B cell (primary cell): ENCODE measurements at regions not wholly inside any gene's neighbourhood (a gene's known extent, or its start where the extent isn't known, plus 50 kb on each side); places are given as distances from the start of the nearest gene placed in this dataset.

ENCODE experiments used
- ATAC-seq: fragments of 200-7000 bp; cut with Tn5 transposase; one replicate; pipeline ENCODE4 v1.10.0; 2021; ENCODE audit warnings: low read depth, mild to moderate bottlenecking, moderate number of reproducible peaks, moderate library complexity
- CTCF ChIA-PET: fragments of 350-600 bp; sonication (Branson Sonifier 250); formaldehyde crosslinking; loops from one replicate; lab custom pipeline; 2021; ENCODE audit warnings: antibody characterized with exemption, inconsistent platforms; lab: Charles Lee
- POLR2A ChIA-PET: fragments of 350-600 bp; sonication (Branson Sonifier 250); formaldehyde crosslinking; loops from one replicate; lab custom pipeline; 2021; ENCODE audit warnings: antibody characterized with exemption; lab: Charles Lee
- DNase-seq: peaks from one replicate; pipeline ENCODE4 v3.0.0; 2013
- H2AFZ ChIP-seq: 2 replicates; pipeline ENCODE4 v1.6.1; 2012; ENCODE audit warnings: mild to moderate bottlenecking, low read depth, low read length; ENCODE audit not compliant: insufficient read depth, poor library complexity, severe bottlenecking
- H3K27ac ChIP-seq, 2 donors: 1 replicate in 1 of 2; 2 replicates in 1 of 2; pipeline ENCODE4 v1.5.1; 2012 to 2013; ENCODE audit warnings: low read length in 2 of 2, mild to moderate bottlenecking in 2 of 2, moderate library complexity in 1 of 2
- H3K27me3 ChIP-seq, 4 experiments: fragments of 200-600 bp in 1 of 4; sonication (generic) in 1 of 4; replicated peaks in 1 of 4; 1 replicate in 2 of 4; 2 replicates in 2 of 4; pipeline versions ENCODE4 v1.6.1 to v1.7.0; 2013 to 2016; ENCODE audit warnings: low read length in 3 of 4, mild to moderate bottlenecking in 2 of 4, mixed read lengths in 1 of 4, moderate library complexity in 1 of 4; ENCODE audit not compliant: insufficient read depth in 4 of 4, control insufficient read depth in 3 of 4; ENCODE audit errors: control extremely low read depth in 1 of 4
- H3K36me3 ChIP-seq, 2 experiments: replicated peaks in 1 of 2; 1 replicate in 1 of 2; 2 replicates in 1 of 2; pipeline versions ENCODE4 v1.6.1 to v1.7.1; 2013; ENCODE audit warnings: low read length in 1 of 2; ENCODE audit not compliant: insufficient read depth in 2 of 2, control insufficient read depth in 1 of 2; ENCODE audit errors: control extremely low read depth in 1 of 2, extremely low read depth in 1 of 2
- H3K4me1 ChIP-seq, 2 donors: fragments of 200-600 bp in 1 of 2; sonication (generic) in 1 of 2; 1 replicate in 1 of 2; 2 replicates in 1 of 2; pipeline versions ENCODE4 v1.5.1 to v1.6.1; 2013 to 2017; ENCODE audit warnings: low read length in 2 of 2; ENCODE audit not compliant: control insufficient read depth in 2 of 2, insufficient read depth in 2 of 2
- H3K4me2 ChIP-seq: replicated peaks from 2 replicates; pipeline ENCODE3; 2012; ENCODE audit warnings: mild to moderate bottlenecking, low read depth, low read length; ENCODE audit not compliant: poor library complexity, severe bottlenecking
- H3K4me3 ChIP-seq, 5 experiments: fragments of 200-600 bp in 1 of 5; sonication (generic) in 1 of 5; 1 replicate in 3 of 5; 2 replicates in 2 of 5; pipeline versions ENCODE4 v1.5.1 to v1.7.0; 2011 to 2016; ENCODE audit warnings: low read length in 4 of 5, mild to moderate bottlenecking in 4 of 5, low read depth in 2 of 5, control low read depth in 1 of 5, moderate library complexity in 1 of 5; ENCODE audit not compliant: insufficient read depth in 1 of 5; ENCODE audit errors: control extremely low read depth in 1 of 5, extremely low read depth in 1 of 5
- H3K79me2 ChIP-seq: fragments of 200-600 bp; sonication (generic); one replicate; pipeline ENCODE4 v1.6.0; 2016; ENCODE audit warnings: low read length; ENCODE audit not compliant: control insufficient read depth, insufficient read depth
- H3K9ac ChIP-seq: fragments of 200-600 bp; sonication (generic); 2 replicates; pipeline ENCODE4 v1.6.1; 2017; ENCODE audit warnings: mild to moderate bottlenecking, low read length, moderate library complexity
- H3K9me3 ChIP-seq, 3 donors: one replicate each; pipeline versions ENCODE4 v1.6.1 to v1.7.1; 2013; ENCODE audit warnings: low read length in 2 of 3; ENCODE audit not compliant: control insufficient read depth in 2 of 3, insufficient read depth in 1 of 3; ENCODE audit errors: control extremely low read depth in 1 of 3
- H4K20me1 ChIP-seq: 2 replicates; pipeline ENCODE4 v1.6.0; 2012; ENCODE audit warnings: mild to moderate bottlenecking, low read length; ENCODE audit not compliant: insufficient read depth, control insufficient read depth, poor library complexity, severe bottlenecking
- H3K27ac Mint-ChIP-seq: one replicate; pipeline ENCODE4 v1.8.0; 2021; ENCODE audit warnings: mixed read lengths
- H3K27me3 Mint-ChIP-seq: one replicate; pipeline ENCODE4 v1.8.0; 2021; ENCODE audit warnings: mixed read lengths
- H3K4me1 Mint-ChIP-seq: one replicate; pipeline ENCODE4 v1.8.0; 2021; ENCODE audit warnings: mixed read lengths
- H3K4me3 Mint-ChIP-seq: one replicate; pipeline ENCODE4 v1.8.0; 2021; ENCODE audit warnings: mixed read lengths
- H3K9me3 Mint-ChIP-seq: one replicate; pipeline ENCODE4 v1.8.0; 2022; ENCODE audit warnings: mixed read lengths; ENCODE audit not compliant: insufficient read depth
- CTCF ChIP-seq: fragments of 200-600 bp; IDR thresholded peaks from one replicate; pipeline ENCODE4 v1.8.0; 2022; ENCODE audit warnings: antibody characterized with exemption, mild to moderate bottlenecking
- EZH2 ChIP-seq: IDR thresholded peaks from 2 replicates; pipeline ENCODE4 v1.6.1; 2012; ENCODE audit warnings: borderline replicate concordance, low read depth, mild to moderate bottlenecking, moderate library complexity, low read length; ENCODE audit not compliant: insufficient read depth, poor library complexity, severe bottlenecking
- WGBS: methylation state at CpG from one replicate; pipeline ENCODE4 v1.1.5; 2013; ENCODE audit warnings: missing lambda C conversion rate; ENCODE audit not compliant: insufficient coverage; 5-methylcytosine and 5-hydroxymethylcytosine counted together
- intact Hi-C: fragments of 100-400 bp; cut with micrococcal nuclease; formaldehyde crosslinking; loops from one replicate; pipeline ENCODE4 v1.10.0; 2022

- Mint-ChIP-seq H3K4me1 (no peaks in the 10 kb centered on the region), H3K27me3 (no peaks in the 10 kb centered on the region), H3K4me3 (no peak overlapping the region), H3K9me3 (no peaks in the 10 kb centered on the region), H3K27ac (no peak overlapping the region)
- no peaks in the 10 kb centered on the region for H3K27me3 ChIP-seq
- H3K4me1 ChIP-seq, result no peaks in the 10 kb centered on the region
- ChIA-PET POLR2A (no interaction called here), CTCF (no interaction called here)
- no peak overlapping the region for H2AFZ ChIP-seq
- H3K4me3 ChIP-seq, result no peak overlapping the region
- no peak for ATAC-seq
- TF ChIP-seq EZH2 (no peak), CTCF (no peak)
- H3K9ac ChIP-seq, result no peak overlapping the region
- H3K79me2 ChIP-seq, result no peaks in the 10 kb centered on the region
- H4K20me1 ChIP-seq, result no peaks in the 10 kb centered on the region
- no peak overlapping the region for H3K4me2 ChIP-seq
- H3K27ac ChIP-seq, result no peak overlapping the region
- H3K9me3 ChIP-seq, result no peaks in the 10 kb centered on the region
- WGBS, result no CpG with 5 or more reads among the region's 2 CpGs
- DNase-seq, result no peak
- H3K36me3 ChIP-seq, result no peaks in the 10 kb centered on the region
- intact Hi-C loops, result no loop called here
These were observed 328.1 kb downstream of the IL20RB start for GRCh38 chr3:137285924-137286323.

GRCh38 chr3:137293086-137293485 lies 335.3 kb downstream of the IL20RB start:
- CTCF ChIA-PET, result no interaction called here
- H3K36me3 ChIP-seq, result no peaks in the 10 kb centered on the region
- intact Hi-C loops, result no loop called here

More at GRCh38 chr3:137293086-137293485, 335.3 kb downstream of the IL20RB start:
- Histone ChIP-seq H3K4me2 (no peak overlapping the region), H3K27ac (no peak overlapping the region), H2AFZ (no peak overlapping the region), H3K27me3 (no peaks in the 10 kb centered on the region), H3K9me3 (no peaks in the 10 kb centered on the region), H3K9ac (no peak overlapping the region), H3K4me1 (no peaks in the 10 kb centered on the region), H3K79me2 (no peaks in the 10 kb centered on the region), H4K20me1 (no peaks in the 10 kb centered on the region), H3K4me3 (no peak overlapping the region)
- Mint-ChIP-seq H3K27me3 (no peaks in the 10 kb centered on the region), H3K4me1 (no peaks in the 10 kb centered on the region), H3K4me3 (no peak overlapping the region), H3K27ac (no peak overlapping the region), H3K9me3 (no peaks in the 10 kb centered on the region)
- DNase-seq (no peak), ATAC-seq (no peak)
- POLR2A ChIA-PET, result no interaction called here
- TF ChIP-seq EZH2 (no peak), CTCF (no peak)
- no CpG with 5 or more reads among the region's 1 CpG for WGBS
